HG02798 (cell line): ENCODE measurements at regions not wholly inside any gene's neighbourhood (a gene's known extent, or its start where the extent isn't known, plus 50 kb on each side); places are given as distances from the start of the nearest gene placed in this dataset.
A peak's percentile ranks its signal among the peaks of the same experiment; 100 is the strongest.
"Not testable (repeated sequence)": the region's sequence is repeated elsewhere in the genome, so short reads cannot be mapped to it uniquely, and the experiment has no call there.

ENCODE experiments used
- ATAC-seq: cut with Tn5 transposase; IDR thresholded peaks from one replicate; pipeline ENCODE4 v1.9.1; 2021; ENCODE audit warnings: mild to moderate bottlenecking; ENCODE audit not compliant: unreplicated experiment, poor library complexity

DNA sequence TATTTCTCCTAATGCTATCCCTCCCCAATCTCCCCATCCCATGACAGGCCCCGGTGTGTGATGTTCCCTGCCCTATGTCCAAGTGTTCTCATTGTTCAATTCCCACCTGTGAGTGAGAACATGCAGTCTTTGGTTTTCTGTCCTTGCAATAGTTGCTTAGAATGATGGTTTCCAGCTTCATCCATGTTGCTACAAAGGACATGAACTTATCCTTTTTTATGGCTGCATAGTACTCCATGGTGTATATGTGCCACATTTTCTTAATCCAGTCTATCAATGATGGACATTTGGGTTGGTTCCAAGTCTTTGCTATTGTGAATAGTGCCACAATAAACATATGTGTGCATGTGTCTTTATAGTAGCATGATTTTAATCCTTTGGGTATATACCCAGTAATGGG lies 51.3 kb upstream of the RIOK2 start:
- ATAC-seq, result not testable (repeated sequence)

DNA sequence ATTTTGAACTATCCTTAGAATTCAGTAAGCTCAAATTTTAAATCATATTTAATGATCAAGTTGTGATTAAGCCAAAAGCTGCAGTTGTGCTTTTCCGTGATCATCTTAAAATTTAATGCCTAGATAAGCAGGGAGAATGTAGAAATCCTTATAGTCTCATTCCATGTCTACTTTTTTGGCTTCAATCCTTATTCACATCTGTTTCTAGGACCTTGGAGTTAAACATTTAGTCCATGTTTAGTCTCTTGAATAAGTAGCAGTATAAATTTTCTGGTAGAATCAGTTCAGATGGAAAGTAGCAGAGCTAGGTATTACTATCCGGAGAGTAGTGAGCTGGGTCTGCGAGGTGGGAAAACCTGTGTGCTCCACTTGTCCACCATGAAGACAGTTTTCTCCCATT lies 59.3 kb upstream of the RIOK2 start:
- no peak for ATAC-seq

- no peak for ATAC-seq
These were observed 60.3 kb upstream of the RIOK2 start for GRCh38 chr5:97243353-97243752.

GRCh38 chr5:97245386-97245785 lies 62.3 kb upstream of the RIOK2 start:
- ATAC-seq, result no peak

DNA sequence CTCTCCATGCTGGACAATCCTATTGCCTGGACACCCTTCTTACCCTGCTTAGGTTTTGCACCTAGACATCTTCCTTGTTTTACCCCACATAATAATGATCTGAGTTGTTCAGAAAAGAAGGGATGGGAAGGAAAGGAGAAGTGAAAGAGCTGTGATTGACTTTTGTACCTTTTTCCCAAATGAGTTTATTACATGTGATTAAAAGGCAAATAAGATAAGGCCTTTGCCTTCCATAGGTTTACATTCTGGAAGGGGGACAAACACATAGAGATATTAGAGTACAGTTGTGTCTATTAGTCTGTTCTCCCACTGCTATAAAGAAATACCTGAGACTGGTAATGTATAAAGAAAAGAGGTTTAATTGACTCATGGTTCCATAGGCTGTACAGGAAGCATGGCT lies 67.1 kb upstream of the RIOK2 start:
- ATAC-seq, result no peak

GRCh38 chr5:97266076-97266475 lies 83.0 kb upstream of the RIOK2 start:
- no peak for ATAC-seq

DNA sequence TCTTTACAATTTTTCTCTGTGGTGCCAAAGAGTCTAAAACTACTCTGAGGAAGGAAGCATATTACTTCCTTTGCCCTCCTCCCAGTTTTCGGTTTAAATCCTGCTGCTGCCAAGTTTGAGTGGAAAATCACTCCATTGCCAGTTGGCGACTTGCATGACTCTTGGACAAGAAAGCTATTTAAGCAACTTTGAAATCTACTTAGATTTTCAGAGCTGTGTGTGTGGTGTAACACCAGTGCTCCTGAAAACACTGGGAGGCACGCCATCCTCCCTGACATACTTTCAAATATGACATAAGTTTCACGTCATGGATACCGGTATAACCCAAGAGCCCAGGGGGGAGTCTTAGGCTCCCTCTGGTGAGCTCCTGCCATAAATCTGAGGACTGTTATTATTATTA lies 83.5 kb upstream of the RIOK2 start:
- no peak for ATAC-seq

- ATAC-seq, result no peak
These were observed 84.7 kb upstream of the RIOK2 start for GRCh38 chr5:97267767-97268166.

GRCh38 chr5:97276474-97277120 lies 93.5 kb upstream of the RIOK2 start:
- ATAC-seq, result no peak

GRCh38 chr5:97281257-97281656 lies 98.2 kb upstream of the RIOK2 start:
- ATAC-seq, result no peak

GRCh38 chr5:97297063-97297703 lies 114.1 kb upstream of the RIOK2 start:
- ATAC-seq, result peak; percentile 99

- peak; percentile 22 for ATAC-seq
These were observed 114.7 kb upstream of the RIOK2 start for GRCh38 chr5:97297704-97298091.

DNA sequence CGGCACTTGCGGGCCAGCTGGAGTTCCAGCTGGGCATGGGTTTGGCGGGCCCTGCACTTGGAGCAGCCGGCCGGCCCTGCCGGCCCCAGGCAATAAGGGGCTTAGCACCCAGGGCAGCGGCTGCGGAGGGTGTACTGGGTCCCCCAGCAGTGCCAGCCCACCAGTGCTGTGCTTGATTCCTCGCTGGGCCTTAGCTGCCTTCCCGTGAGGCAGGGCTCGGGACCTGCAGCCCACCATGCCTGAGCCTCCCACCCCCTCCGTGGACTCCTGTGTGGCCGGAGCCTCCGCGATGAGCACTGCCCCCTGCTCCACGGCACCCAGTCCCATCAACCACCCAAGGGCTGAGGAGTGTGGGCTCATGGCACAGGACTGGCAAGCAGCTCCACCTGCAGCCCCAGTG lies 118.1 kb upstream of the RIOK2 start:
- ATAC-seq, result not testable (repeated sequence)

GRCh38 chr5:97338729-97339128 lies 155.7 kb upstream of the RIOK2 start:
- no peak for ATAC-seq

- peak; percentile 98 for ATAC-seq
These were observed 172.7 kb upstream of the RIOK2 start for GRCh38 chr5:97355775-97356174.

GRCh38 chr5:97363577-97363976 lies 180.5 kb upstream of the RIOK2 start:
- ATAC-seq, result no peak

GRCh38 chr5:97364731-97365130 lies 181.7 kb upstream of the RIOK2 start:
- ATAC-seq, result no peak

DNA sequence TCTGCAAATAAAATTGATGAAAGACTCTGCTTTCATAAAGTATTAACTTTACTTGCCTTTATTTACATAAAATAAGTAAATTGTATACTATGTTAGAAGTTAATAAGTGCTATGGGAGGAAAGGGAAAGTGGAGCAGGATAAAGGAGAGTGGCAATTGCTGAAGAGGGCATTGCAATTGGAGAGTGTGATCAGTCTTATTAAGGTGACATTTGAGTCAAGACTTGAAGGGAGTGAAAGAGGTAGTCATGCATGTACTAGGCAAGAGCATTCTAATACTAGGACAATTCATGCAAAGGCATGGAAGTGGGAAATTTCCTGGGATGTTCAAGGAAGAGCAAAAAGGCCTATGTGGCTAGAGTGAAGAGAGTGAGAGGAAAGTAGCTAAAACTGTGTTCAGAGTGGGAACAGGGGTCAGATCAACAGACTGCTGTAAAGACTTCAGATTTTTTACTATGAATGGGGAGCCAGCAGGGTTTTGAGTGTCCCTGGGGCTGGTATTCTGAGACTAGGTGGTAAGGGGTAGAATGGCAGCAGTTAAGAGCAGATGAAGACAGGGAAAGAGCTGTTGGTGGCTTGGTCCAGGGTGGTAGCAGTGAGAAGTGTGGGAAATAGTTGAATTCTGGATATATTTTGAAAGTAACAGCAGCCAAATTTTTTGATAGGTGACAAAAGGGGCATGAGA lies 182.3 kb upstream of the RIOK2 start:
- ATAC-seq, result no peak

GRCh38 chr5:97365918-97366317 lies 182.9 kb upstream of the RIOK2 start:
- ATAC-seq, result no peak

- no peak for ATAC-seq
These were observed 192.9 kb upstream of the RIOK2 start for GRCh38 chr5:97375959-97376358.

DNA sequence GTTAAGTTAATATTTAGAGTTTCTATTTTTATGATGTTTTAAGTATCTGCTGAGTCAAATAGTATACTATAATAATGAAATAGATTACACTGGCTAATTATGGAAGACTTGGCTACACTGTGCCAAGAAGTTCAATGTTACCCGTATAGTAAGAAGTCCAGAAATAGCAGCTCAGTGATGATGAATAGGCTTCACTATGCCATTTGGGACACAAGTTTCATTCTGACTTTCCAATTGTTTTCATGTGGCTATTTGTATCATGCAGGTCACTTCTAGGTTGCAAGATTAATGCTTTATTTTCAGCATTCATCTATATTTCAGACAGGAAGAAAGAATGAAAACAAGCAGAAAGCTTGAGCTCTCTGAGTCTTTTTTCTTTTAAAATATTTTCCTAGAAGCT lies 194.5 kb upstream of the RIOK2 start:
- no peak for ATAC-seq

DNA sequence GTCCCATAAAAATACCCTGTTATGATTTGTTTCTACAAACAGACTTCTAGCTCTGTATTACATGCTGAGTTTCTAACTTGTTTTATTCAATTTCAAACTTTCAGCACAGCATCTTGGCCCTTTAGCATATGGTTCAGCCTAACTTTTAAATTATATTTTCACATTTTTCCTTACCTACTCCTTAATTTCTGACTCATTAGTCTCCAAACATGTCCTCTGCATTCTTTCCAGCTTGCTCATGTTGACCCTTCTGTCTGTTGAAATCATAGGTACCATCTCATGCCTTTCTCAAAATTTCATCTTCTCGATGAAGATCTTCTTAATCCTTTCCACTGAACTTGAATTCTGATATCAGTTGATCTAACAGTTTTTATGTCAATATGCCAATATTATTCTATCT lies 200.9 kb upstream of the RIOK2 start:
- no peak for ATAC-seq
